SK-N-SH treated with all-trans-retinoic acid at 6 μM for 48 hours (cell line): ENCODE measurements at regions not wholly inside any gene's neighbourhood (a gene's known extent, or its start where the extent isn't known, plus 50 kb on each side); places are given as distances from the start of the nearest gene placed in this dataset.

ENCODE experiments used
- RARB ChIP-seq: fragments of 250-450 bp; sonication (Bioruptor Pico); IDR thresholded peaks from 2 replicates; pipeline ENCODE4 v1.8.0; 2021; ENCODE audit warnings: mild to moderate bottlenecking, moderate library complexity
- ZNF8 ChIP-seq: fragments of 450-650 bp; formaldehyde crosslinking; IDR thresholded peaks from 2 replicates; pipeline ENCODE4 v1.5.0; 2020; ENCODE audit warnings: mild to moderate bottlenecking, moderate library complexity
- TF ChIP-seq, protein P1 (sequence below): fragments of 250-450 bp; sonication (Bioruptor Pico); IDR thresholded peaks from 2 replicates; pipeline ENCODE4 v1.5.0; 2020; ENCODE audit warnings: mild to moderate bottlenecking, moderate library complexity
- TF ChIP-seq, protein P2 (sequence below): fragments of 250-450 bp; sonication (Bioruptor Pico); IDR thresholded peaks from 2 replicates; pipeline ENCODE4 v1.8.0; 2020; ENCODE audit warnings: mild to moderate bottlenecking, moderate library complexity, borderline replicate concordance

DNA sequence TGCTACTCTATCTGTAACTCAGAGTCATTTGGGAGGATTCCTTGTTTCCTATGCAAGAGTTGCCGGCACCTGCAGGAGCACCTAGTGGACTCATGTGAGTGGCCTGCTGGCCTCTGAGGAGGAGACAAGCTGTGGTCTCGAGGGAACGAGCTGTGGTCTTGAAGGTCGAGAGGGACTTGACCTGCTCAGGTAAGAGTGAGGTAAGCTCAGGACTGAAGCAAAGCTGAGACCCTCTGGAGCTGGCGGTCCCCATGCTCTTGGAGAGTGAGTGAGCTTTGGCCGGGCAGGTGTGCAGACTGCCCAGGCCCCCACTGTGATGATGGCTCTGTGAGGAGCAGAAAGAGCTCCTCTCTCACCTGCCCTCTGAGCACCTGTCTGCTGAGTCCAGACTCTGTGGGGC lies 214.3 kb downstream of the MYLK4 start:
- TF ChIP-seq ZNF8 (CRISPR knock-in tag): no peak
- TF ChIP-seq, protein P1, sequence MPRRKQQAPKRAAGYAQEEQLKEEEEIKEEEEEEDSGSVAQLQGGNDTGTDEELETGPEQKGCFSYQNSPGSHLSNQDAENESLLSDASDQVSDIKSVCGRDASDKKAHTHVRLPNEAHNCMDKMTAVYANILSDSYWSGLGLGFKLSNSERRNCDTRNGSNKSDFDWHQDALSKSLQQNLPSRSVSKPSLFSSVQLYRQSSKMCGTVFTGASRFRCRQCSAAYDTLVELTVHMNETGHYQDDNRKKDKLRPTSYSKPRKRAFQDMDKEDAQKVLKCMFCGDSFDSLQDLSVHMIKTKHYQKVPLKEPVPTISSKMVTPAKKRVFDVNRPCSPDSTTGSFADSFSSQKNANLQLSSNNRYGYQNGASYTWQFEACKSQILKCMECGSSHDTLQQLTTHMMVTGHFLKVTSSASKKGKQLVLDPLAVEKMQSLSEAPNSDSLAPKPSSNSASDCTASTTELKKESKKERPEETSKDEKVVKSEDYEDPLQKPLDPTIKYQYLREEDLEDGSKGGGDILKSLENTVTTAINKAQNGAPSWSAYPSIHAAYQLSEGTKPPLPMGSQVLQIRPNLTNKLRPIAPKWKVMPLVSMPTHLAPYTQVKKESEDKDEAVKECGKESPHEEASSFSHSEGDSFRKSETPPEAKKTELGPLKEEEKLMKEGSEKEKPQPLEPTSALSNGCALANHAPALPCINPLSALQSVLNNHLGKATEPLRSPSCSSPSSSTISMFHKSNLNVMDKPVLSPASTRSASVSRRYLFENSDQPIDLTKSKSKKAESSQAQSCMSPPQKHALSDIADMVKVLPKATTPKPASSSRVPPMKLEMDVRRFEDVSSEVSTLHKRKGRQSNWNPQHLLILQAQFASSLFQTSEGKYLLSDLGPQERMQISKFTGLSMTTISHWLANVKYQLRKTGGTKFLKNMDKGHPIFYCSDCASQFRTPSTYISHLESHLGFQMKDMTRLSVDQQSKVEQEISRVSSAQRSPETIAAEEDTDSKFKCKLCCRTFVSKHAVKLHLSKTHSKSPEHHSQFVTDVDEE (CRISPR knock-in tag): no peak
- no peak for TF ChIP-seq RARB (CRISPR knock-in tag)
- TF ChIP-seq, protein P2, sequence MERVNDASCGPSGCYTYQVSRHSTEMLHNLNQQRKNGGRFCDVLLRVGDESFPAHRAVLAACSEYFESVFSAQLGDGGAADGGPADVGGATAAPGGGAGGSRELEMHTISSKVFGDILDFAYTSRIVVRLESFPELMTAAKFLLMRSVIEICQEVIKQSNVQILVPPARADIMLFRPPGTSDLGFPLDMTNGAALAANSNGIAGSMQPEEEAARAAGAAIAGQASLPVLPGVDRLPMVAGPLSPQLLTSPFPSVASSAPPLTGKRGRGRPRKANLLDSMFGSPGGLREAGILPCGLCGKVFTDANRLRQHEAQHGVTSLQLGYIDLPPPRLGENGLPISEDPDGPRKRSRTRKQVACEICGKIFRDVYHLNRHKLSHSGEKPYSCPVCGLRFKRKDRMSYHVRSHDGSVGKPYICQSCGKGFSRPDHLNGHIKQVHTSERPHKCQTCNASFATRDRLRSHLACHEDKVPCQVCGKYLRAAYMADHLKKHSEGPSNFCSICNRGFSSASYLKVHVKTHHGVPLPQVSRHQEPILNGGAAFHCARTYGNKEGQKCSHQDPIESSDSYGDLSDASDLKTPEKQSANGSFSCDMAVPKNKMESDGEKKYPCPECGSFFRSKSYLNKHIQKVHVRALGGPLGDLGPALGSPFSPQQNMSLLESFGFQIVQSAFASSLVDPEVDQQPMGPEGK (CRISPR knock-in tag): no peak
